ENCODE measurements at regions not wholly inside any gene's neighbourhood (a gene's known extent, or its start where the extent isn't known, plus 50 kb on each side); places are given as distances from the start of the nearest gene placed in this dataset.

GRCh38 chr14:42185718-42186117 is 579.0 kb downstream of the LRFN5 start:
- TF ChIP-seq CTCF (IDR thresholded peaks at IDR 0.05) = no peak
- TF ChIP-seq EP300 (IDR thresholded peaks at IDR 0.05) = no peak
- TF ChIP-seq POLR2A (IDR thresholded peaks at IDR 0.05; ENCODE audit: low read depth) = no peak
